Vagina (tissue), 2 donors: ENCODE measurements at regions not wholly inside any gene's neighbourhood (a gene's known extent, or its start where the extent isn't known, plus 50 kb on each side); places are given as distances from the start of the nearest gene placed in this dataset.

ENCODE experiments used
- CTCF ChIP-seq, 3 experiments: fragments of 450-650 bp in 2 of 3; fragments of 200-600 bp in 1 of 3; sonication (generic) in 1 of 3; IDR thresholded peaks; one replicate each; pipeline ENCODE4 v1.5.1; 2017 to 2019; ENCODE audit warnings: antibody characterized with exemption in 3 of 3, mild to moderate bottlenecking in 2 of 3, moderate library complexity in 2 of 3
- POLR2A ChIP-seq, 2 donors: fragments of 450-650 bp; IDR thresholded peaks; one replicate each; pipeline ENCODE4 v1.6.1; 2017; ENCODE audit warnings: antibody characterized with exemption in 2 of 2, mild to moderate bottlenecking in 2 of 2, moderate library complexity in 2 of 2

GRCh38 chr9:86721843-86722705 lies 225.2 kb downstream of the GAS1 start:
- TF ChIP-seq POLR2A (IDR thresholded peaks at IDR 0.05): no peak
- TF ChIP-seq CTCF (IDR thresholded peaks at IDR 0.05): no peak
